Chondrocyte (in vitro differentiated cells): ENCODE measurements at regions not wholly inside any gene's neighbourhood (a gene's known extent, or its start where the extent isn't known, plus 50 kb on each side); places are given as distances from the start of the nearest gene placed in this dataset.
"Not testable (repeated sequence)": the region's sequence is repeated elsewhere in the genome, so short reads cannot be mapped to it uniquely, and the experiment has no call there.

Source experiments
- DNase-seq: peaks from one replicate; pipeline ENCODE4 v3.0.0; 2021; ENCODE audit warnings: mixed read lengths, low spot score
- H3K27ac Mint-ChIP-seq: one replicate; pipeline ENCODE4 v1.8.0; 2021; ENCODE audit warnings: mild to moderate bottlenecking, moderate library complexity, mixed read lengths; ENCODE audit not compliant: unreplicated experiment
- H3K27me3 Mint-ChIP-seq: 2 replicates; pipeline ENCODE4 v1.8.0; 2021; ENCODE audit warnings: low read depth, mixed read lengths
- H3K36me3 Mint-ChIP-seq: 2 replicates; pipeline ENCODE4 v1.8.0; 2021; ENCODE audit warnings: low read depth, mixed read lengths
- H3K4me1 Mint-ChIP-seq: 2 replicates; pipeline ENCODE4 v1.8.0; 2021; ENCODE audit warnings: low read depth, mild to moderate bottlenecking, mixed read lengths
- H3K4me3 Mint-ChIP-seq: one replicate; pipeline ENCODE4 v1.8.0; 2021; ENCODE audit warnings: mild to moderate bottlenecking, moderate library complexity, mixed read lengths; ENCODE audit not compliant: unreplicated experiment
- H3K9me3 Mint-ChIP-seq: 2 replicates; pipeline ENCODE4 v1.8.0; 2021; ENCODE audit warnings: low read depth, mixed read lengths
- TF ChIP-seq, protein P1 (sequence below): fragments of 200-600 bp; sonication (generic); IDR thresholded peaks from 2 replicates; pipeline ENCODE4 v1.5.0; 2021; ENCODE audit warnings: antibody characterized with exemption, mild to moderate bottlenecking, moderate library complexity

DNA sequence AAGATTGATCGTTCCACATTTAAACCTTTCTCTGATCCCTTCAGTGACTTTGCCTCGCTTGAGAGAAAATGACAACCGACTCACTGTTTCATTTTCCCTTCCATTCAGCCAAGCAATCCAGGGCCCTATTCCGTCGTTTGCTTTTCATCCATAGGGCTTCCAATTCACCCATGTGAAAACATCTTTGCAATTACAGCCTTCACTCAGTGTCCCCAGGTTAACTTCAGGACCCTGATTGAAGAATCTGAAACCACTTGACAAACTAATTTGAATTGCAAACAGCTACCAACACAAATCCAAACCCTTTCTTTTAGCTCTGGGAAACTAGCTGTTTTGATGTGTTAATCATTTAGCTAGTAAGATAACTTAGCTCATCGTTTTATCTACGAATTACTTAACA lies 120.2 kb upstream of the FAM9C start:
- H3K4me1 Mint-ChIP-seq: peaks cover 12% of the 10 kb centered on the region
- TF ChIP-seq, protein P1, sequence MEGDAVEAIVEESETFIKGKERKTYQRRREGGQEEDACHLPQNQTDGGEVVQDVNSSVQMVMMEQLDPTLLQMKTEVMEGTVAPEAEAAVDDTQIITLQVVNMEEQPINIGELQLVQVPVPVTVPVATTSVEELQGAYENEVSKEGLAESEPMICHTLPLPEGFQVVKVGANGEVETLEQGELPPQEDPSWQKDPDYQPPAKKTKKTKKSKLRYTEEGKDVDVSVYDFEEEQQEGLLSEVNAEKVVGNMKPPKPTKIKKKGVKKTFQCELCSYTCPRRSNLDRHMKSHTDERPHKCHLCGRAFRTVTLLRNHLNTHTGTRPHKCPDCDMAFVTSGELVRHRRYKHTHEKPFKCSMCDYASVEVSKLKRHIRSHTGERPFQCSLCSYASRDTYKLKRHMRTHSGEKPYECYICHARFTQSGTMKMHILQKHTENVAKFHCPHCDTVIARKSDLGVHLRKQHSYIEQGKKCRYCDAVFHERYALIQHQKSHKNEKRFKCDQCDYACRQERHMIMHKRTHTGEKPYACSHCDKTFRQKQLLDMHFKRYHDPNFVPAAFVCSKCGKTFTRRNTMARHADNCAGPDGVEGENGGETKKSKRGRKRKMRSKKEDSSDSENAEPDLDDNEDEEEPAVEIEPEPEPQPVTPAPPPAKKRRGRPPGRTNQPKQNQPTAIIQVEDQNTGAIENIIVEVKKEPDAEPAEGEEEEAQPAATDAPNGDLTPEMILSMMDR: no peak
- no peak overlapping the region for H3K4me3 Mint-ChIP-seq
- peaks cover 1% of the 10 kb centered on the region for H3K36me3 Mint-ChIP-seq
- H3K9me3 Mint-ChIP-seq: peaks cover 13% of the 10 kb centered on the region
- H3K27me3 Mint-ChIP-seq: no peaks in the 10 kb centered on the region
- no peak for DNase-seq
- no peak overlapping the region for H3K27ac Mint-ChIP-seq

GRCh38 chrX:13162772-13163410 lies 118.5 kb upstream of the FAM9C start:
- H3K4me3 Mint-ChIP-seq: no peak overlapping the region
- peaks cover 5% of the 10 kb centered on the region for H3K9me3 Mint-ChIP-seq
- no peaks in the 10 kb centered on the region for H3K27me3 Mint-ChIP-seq
- H3K36me3 Mint-ChIP-seq: no peaks in the 10 kb centered on the region
- DNase-seq: no peak
- TF ChIP-seq, protein P1: no peak
- no peak overlapping the region for H3K27ac Mint-ChIP-seq
- peaks cover 18% of the 10 kb centered on the region for H3K4me1 Mint-ChIP-seq

DNA sequence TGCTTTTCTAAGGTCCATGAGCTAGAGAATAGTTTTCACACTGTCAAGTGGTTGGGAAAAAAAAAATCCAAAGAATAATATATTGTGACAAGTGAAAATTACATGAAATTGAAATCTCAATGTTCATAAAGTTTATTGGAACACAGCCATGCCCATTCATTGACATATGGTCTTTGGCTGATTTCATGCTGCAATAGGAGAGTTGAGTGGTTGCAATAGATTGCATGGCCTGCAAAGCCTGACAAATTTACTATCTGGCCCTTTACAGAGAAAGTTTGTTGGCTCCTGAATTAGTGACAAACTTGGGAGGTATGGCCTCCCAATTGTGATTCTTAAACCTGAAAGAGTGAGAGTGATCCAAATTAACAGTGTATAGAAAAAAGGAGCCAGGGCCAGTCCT lies 115.5 kb upstream of the FAM9C start:
- no peaks in the 10 kb centered on the region for H3K36me3 Mint-ChIP-seq
- no peak overlapping the region for H3K4me3 Mint-ChIP-seq
- DNase-seq: no peak
- no peak overlapping the region for H3K27ac Mint-ChIP-seq
- H3K4me1 Mint-ChIP-seq: peaks cover 9% of the 10 kb centered on the region
- no peaks in the 10 kb centered on the region for H3K27me3 Mint-ChIP-seq
- peaks cover 8% of the 10 kb centered on the region for H3K9me3 Mint-ChIP-seq
- TF ChIP-seq, protein P1: no peak

DNA sequence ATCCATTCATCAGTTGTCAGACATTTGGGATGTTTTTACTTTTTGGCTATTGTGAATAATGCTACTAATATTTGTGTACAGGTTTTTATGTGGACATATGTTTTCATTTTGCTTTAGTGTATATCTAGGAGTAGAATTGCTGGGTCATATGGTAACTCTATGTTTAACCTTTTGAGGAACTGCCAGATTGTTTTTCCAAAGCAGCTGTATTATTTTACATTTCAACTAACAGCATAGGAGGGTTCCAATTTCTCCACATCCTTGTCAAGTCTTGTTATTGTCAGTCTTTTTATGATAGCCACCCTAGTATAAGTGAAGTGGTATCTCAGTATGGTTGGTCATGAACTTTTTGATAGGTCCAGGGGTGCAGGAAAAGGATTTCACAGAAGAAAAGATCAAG lies 114.5 kb upstream of the FAM9C start:
- no peak overlapping the region for H3K27ac Mint-ChIP-seq
- no peak overlapping the region for H3K4me3 Mint-ChIP-seq
- no peak for DNase-seq
- peaks cover 9% of the 10 kb centered on the region for H3K4me1 Mint-ChIP-seq
- H3K27me3 Mint-ChIP-seq: no peaks in the 10 kb centered on the region
- peaks cover 14% of the 10 kb centered on the region for H3K9me3 Mint-ChIP-seq
- TF ChIP-seq, protein P1: no peak
- H3K36me3 Mint-ChIP-seq: peaks cover 2% of the 10 kb centered on the region

GRCh38 chrX:13155550-13155949 lies 111.1 kb upstream of the FAM9C start:
- Mint-ChIP-seq H3K9me3 (peaks cover 17% of the 10 kb centered on the region), H3K4me1 (peaks cover 20% of the 10 kb centered on the region)
- H3K4me3 Mint-ChIP-seq, H3K27me3 Mint-ChIP-seq, DNase-seq, H3K36me3 Mint-ChIP-seq, H3K27ac Mint-ChIP-seq: not testable (repeated sequence)

DNA sequence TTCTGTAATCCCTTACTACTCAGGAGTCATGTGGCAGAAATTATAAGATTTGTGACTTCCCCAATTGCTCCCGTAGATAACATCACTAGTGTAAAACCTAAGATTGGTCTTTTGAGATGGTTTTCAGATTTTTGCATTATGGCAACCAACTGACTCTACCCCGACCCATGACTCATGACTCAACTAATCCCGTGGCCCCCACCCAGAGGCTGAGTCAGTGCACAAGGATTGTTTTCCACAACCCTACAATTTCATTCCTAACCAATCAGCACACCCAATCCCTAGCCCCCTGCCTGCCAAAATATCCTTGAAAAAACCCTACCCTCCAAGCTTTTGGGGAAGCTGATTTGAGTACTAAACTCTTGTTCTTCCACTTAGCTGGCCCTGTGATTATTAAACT lies 109.4 kb upstream of the FAM9C start:
- Mint-ChIP-seq H3K27me3 (no peaks in the 10 kb centered on the region), H3K27ac (no peak overlapping the region), H3K36me3 (peaks cover 4% of the 10 kb centered on the region), H3K9me3 (peaks cover 17% of the 10 kb centered on the region), H3K4me1 (peaks cover 21% of the 10 kb centered on the region), H3K4me3 (no peak overlapping the region)
- DNase-seq: no peak
- TF ChIP-seq, protein P1: no peak
